ENCODE measurements at regions not wholly inside any gene's neighbourhood (a gene's known extent, or its start where the extent isn't known, plus 50 kb on each side); places are given as distances from the start of the nearest gene placed in this dataset. TPM values are rescaled to one million over a fixed set of nuclear protein-coding genes. Genes with fewer than 3 reads are reported as not detected.

DNA sequence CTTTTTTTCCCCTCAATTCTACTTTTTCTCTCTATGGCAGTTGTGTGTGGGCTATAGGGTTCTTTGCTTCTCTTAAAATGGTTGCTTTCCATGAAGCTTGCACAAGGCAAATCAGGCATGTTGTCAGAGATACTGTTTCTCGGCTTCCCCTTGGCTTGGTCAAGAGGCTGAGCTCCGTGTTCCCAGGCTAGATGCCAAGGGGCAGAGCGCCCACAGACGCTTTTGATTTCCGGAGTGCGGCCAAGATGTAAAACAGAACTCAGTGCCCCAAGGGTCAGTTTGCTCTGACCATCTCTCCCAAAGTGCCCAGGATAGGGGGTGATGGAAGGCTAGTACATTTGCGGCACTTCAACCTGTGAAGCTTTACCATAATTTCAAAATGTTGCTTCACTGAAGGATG, 64.2 kb upstream of the DIPK2B start:
- peak; percentile 21 for DNase-seq (ENCODE audit: low read depth)
- H3K4me3 ChIP-seq (ENCODE audit: low read depth, low read length) = no peak overlapping the region
- no peak for TF ChIP-seq CTCF (IDR thresholded peaks at IDR 0.05; ENCODE audit: insufficient read depth, low read length)

GRCh38 chrX:45261471-45261870, 60.8 kb upstream of the DIPK2B start:
- no peak for DNase-seq (ENCODE audit: low read depth)
- TF ChIP-seq CTCF (IDR thresholded peaks at IDR 0.05; ENCODE audit: insufficient read depth, low read length) = no peak
- H3K4me3 ChIP-seq (ENCODE audit: low read depth, low read length) = no peak overlapping the region

GRCh38 chrX:45261005-45261404, 60.3 kb upstream of the DIPK2B start:
- DNase-seq (ENCODE audit: low read depth) = no peak
- H3K4me3 ChIP-seq (ENCODE audit: low read depth, low read length) = no peak overlapping the region
- TF ChIP-seq CTCF (IDR thresholded peaks at IDR 0.05; ENCODE audit: insufficient read depth, low read length) = no peak

DNA sequence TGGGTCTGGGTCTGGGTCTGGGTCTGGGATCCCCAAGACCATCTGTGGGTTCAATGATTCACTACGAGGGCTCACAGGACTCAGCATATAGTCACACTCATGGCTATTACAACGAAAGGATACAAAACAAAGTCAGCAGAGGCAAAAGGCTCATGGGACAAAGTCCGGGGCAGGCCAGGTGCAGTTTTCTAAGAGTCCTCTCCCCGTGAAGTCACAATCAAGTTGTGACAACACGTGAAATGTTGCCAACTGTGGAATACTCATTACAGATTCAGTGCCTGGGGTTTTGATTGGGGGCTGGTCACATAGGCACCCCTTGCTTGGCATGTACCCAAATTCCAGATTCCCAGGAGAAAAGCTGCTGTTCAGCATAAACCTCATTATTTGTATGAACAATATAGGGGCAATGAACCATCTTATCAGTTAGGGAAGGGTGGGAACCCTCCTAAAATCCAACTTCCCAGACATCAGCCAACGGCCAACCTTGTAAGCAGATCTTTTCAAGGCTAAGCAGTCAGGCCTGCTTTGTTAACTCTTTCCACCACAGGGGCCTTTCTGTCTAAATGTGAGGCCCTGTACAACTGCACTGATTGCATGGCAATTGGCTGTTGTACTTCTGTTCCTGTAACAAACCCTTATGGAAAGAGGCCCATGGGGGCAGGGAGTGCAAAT, 58.2 kb upstream of the DIPK2B start:
- H3K4me3 ChIP-seq (ENCODE audit: low read depth, low read length) = no peak overlapping the region
- DNase-seq (ENCODE audit: low read depth) = no peak
- no peak for TF ChIP-seq CTCF (IDR thresholded peaks at IDR 0.05; ENCODE audit: insufficient read depth, low read length)

Small RNA genes in the stretch of these regions (small RNA-seq; reads per million reads assigned to genes)
- gene MIR221 (1,627 reads per million, percentile 99 among the genes with 10 or more reads in this experiment), gene MIR222 (569 reads per million, percentile 99 among the genes with 10 or more reads in this experiment), gene RF00017 (not detected), gene RF00591 (not detected)
